ENCODE measurements at regions not wholly inside any gene's neighbourhood (a gene's known extent, or its start where the extent isn't known, plus 50 kb on each side); places are given as distances from the start of the nearest gene placed in this dataset.
"Not testable (repeated sequence)": the region's sequence is repeated elsewhere in the genome, so short reads cannot be mapped to it uniquely, and the experiment has no call there.

- TF ChIP-seq CTCF (conservative IDR thresholded peaks at IDR 0.05; ENCODE audit: low read length); EZH2phosphoT487 (IDR thresholded peaks at IDR 0.05; ENCODE audit: borderline replicate concordance, low read depth, low read length): not testable (repeated sequence)
These were observed 171.0 kb upstream of the PFKP start for GRCh38 chr10:2896334-2896733.
